GM21526 (cell line): ENCODE measurements at regions not wholly inside any gene's neighbourhood (a gene's known extent, or its start where the extent isn't known, plus 50 kb on each side); places are given as distances from the start of the nearest gene placed in this dataset.
A peak's percentile ranks its signal among the peaks of the same experiment; 100 is the strongest.

Source experiments
- ATAC-seq: cut with Tn5 transposase; IDR thresholded peaks from one replicate; pipeline ENCODE4 v1.9.1; 2021; ENCODE audit warnings: moderate library complexity; ENCODE audit not compliant: unreplicated experiment, low FRiP score

- ATAC-seq: no peak
Observed at GRCh38 chr6:140597181-140597580, 1222.7 kb upstream of the CITED2 start.

GRCh38 chr6:140594806-140595128 lies 1220.3 kb upstream of the CITED2 start:
- ATAC-seq: no peak

- ATAC-seq: no peak
Observed at GRCh38 chr6:140592877-140593276, 1218.4 kb upstream of the CITED2 start.

GRCh38 chr6:140590641-140591040 lies 1216.2 kb upstream of the CITED2 start:
- no peak for ATAC-seq

GRCh38 chr6:140586426-140587061 lies 1212.1 kb upstream of the CITED2 start:
- peak; percentile 95 for ATAC-seq

GRCh38 chr6:140581601-140582000 lies 1207.2 kb upstream of the CITED2 start:
- no peak for ATAC-seq

- no peak for ATAC-seq
Observed at GRCh38 chr6:140579918-140580317, 1205.5 kb upstream of the CITED2 start.

GRCh38 chr6:140576004-140576555 lies 1201.6 kb upstream of the CITED2 start:
- no peak for ATAC-seq

- no peak for ATAC-seq
Observed at GRCh38 chr6:140572867-140573266, 1198.4 kb upstream of the CITED2 start.

GRCh38 chr6:140572129-140572528 lies 1197.7 kb upstream of the CITED2 start:
- ATAC-seq: no peak

GRCh38 chr6:140571145-140571544 lies 1196.7 kb upstream of the CITED2 start:
- ATAC-seq: no peak

- ATAC-seq: no peak
Observed at GRCh38 chr6:140567466-140567865, 1193.0 kb upstream of the CITED2 start.

GRCh38 chr6:140566781-140567277 lies 1192.4 kb upstream of the CITED2 start:
- no peak for ATAC-seq

- no peak for ATAC-seq
Observed at GRCh38 chr6:140563728-140564127, 1189.3 kb upstream of the CITED2 start.

- no peak for ATAC-seq
Observed at GRCh38 chr6:140561701-140562100, 1187.3 kb upstream of the CITED2 start.

GRCh38 chr6:140560671-140561070 lies 1186.2 kb upstream of the CITED2 start:
- ATAC-seq: no peak

GRCh38 chr6:140559458-140559857 lies 1185.0 kb upstream of the CITED2 start:
- ATAC-seq: no peak

- ATAC-seq: no peak
Observed at GRCh38 chr6:140554421-140554820, 1180.0 kb upstream of the CITED2 start.

GRCh38 chr6:140548366-140548765 lies 1173.9 kb upstream of the CITED2 start:
- no peak for ATAC-seq

GRCh38 chr6:140546640-140547039 lies 1172.2 kb upstream of the CITED2 start:
- ATAC-seq: no peak

- no peak for ATAC-seq
Observed at GRCh38 chr6:140544431-140544830, 1170.0 kb upstream of the CITED2 start.

GRCh38 chr6:140542863-140543262 lies 1168.4 kb upstream of the CITED2 start:
- no peak for ATAC-seq

GRCh38 chr6:140541288-140541687 lies 1166.8 kb upstream of the CITED2 start:
- ATAC-seq: no peak
